Upper lobe of left lung (tissue), 6 donors: ENCODE measurements at regions not wholly inside any gene's neighbourhood (a gene's known extent, or its start where the extent isn't known, plus 50 kb on each side); places are given as distances from the start of the nearest gene placed in this dataset.

Experiments used
- ATAC-seq, 2 donors: fragments of 200-7000 bp; cut with Tn5 transposase; one replicate each; pipeline ENCODE4 v1.9.1; 2022; ENCODE audit warnings: mild to moderate bottlenecking in 2 of 2, moderate library complexity in 2 of 2; ENCODE audit not compliant: low FRiP score in 2 of 2
- DNase-seq, 2 donors: peaks; one replicate each; pipeline ENCODE4 v3.0.0-alpha.2; 2019 to 2020
- H3K27ac ChIP-seq, 4 donors: fragments of 200-600 bp; sonication (generic); one replicate each; pipeline ENCODE4 v1.5.1; 2016 to 2019
- H3K27me3 ChIP-seq, 4 donors: fragments of 200-600 bp; sonication (generic); one replicate each; pipeline ENCODE4 v1.5.1; 2017 to 2019
- H3K36me3 ChIP-seq, 4 donors: fragments of 200-600 bp; sonication (generic); one replicate each; pipeline ENCODE4 v1.5.1; 2016 to 2019
- H3K4me1 ChIP-seq, 4 donors: fragments of 200-600 bp; sonication (generic); one replicate each; pipeline ENCODE4 v1.5.1; 2018 to 2019
- H3K4me3 ChIP-seq, 4 donors: fragments of 200-600 bp; sonication (generic); one replicate each; pipeline ENCODE4 v1.5.1; 2017 to 2019; ENCODE audit warnings: mild to moderate bottlenecking in 2 of 4, moderate library complexity in 1 of 4
- H3K9me3 ChIP-seq, 4 donors: fragments of 200-600 bp; sonication (generic); one replicate each; pipeline ENCODE4 v1.5.1; 2018 to 2019
- EP300 ChIP-seq, 4 donors: sonication (generic); formaldehyde crosslinking; IDR thresholded peaks; one replicate each; pipeline ENCODE4 v1.5.1; 2017; ENCODE audit warnings: antibody characterized with exemption in 4 of 4, control low read depth in 2 of 4
- POLR2A ChIP-seq, 4 donors: fragments of 450-650 bp; IDR thresholded peaks; one replicate each; pipeline ENCODE4 v1.5.1; 2016 to 2017; ENCODE audit warnings: antibody characterized with exemption in 4 of 4, mild to moderate bottlenecking in 2 of 4
- POLR2AphosphoS5 ChIP-seq, 2 donors: sonication (generic); formaldehyde crosslinking; IDR thresholded peaks; one replicate each; pipeline ENCODE4 v1.5.1; 2017; ENCODE audit warnings: antibody characterized with exemption in 2 of 2
- WGBS, 2 donors: methylation state at CpG; one replicate each; pipeline ENCODE4 v1.1.5; 2017 to 2018; 5-methylcytosine and 5-hydroxymethylcytosine counted together
- TF ChIP-seq, protein P1 (sequence below), 6 experiments: fragments of 450-650 bp in 4 of 6; fragments of 200-600 bp in 2 of 6; sonication (generic) in 2 of 6; IDR thresholded peaks; one replicate each; pipeline ENCODE4 v1.5.1; 2016 to 2019; ENCODE audit warnings: antibody characterized with exemption in 6 of 6
- donor health status: DM: no; HTN: no; CAD: no; lungs with moderate emphysema.
- donor health status: DM: no; HTN: yes; CAD: no; lungs with severe emphysema.

- no peak for TF ChIP-seq POLR2AphosphoS5 (IDR thresholded peaks at IDR 0.05)
- no peak for TF ChIP-seq EP300 (IDR thresholded peaks at IDR 0.05)
- TF ChIP-seq POLR2A (IDR thresholded peaks at IDR 0.05): no peak
- TF ChIP-seq, protein P1, sequence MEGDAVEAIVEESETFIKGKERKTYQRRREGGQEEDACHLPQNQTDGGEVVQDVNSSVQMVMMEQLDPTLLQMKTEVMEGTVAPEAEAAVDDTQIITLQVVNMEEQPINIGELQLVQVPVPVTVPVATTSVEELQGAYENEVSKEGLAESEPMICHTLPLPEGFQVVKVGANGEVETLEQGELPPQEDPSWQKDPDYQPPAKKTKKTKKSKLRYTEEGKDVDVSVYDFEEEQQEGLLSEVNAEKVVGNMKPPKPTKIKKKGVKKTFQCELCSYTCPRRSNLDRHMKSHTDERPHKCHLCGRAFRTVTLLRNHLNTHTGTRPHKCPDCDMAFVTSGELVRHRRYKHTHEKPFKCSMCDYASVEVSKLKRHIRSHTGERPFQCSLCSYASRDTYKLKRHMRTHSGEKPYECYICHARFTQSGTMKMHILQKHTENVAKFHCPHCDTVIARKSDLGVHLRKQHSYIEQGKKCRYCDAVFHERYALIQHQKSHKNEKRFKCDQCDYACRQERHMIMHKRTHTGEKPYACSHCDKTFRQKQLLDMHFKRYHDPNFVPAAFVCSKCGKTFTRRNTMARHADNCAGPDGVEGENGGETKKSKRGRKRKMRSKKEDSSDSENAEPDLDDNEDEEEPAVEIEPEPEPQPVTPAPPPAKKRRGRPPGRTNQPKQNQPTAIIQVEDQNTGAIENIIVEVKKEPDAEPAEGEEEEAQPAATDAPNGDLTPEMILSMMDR (IDR thresholded peaks at IDR 0.05): no peak
- DNase-seq (no peak), ATAC-seq (no peak)
- Histone ChIP-seq H3K27ac (no peak overlapping the region), H3K4me1 (no peaks in the 10 kb centered on the region), H3K9me3 (peaks cover 0 to 2% (median 0%) of the 10 kb centered on the region in 4 donors), H3K36me3 (no peaks in the 10 kb centered on the region), H3K4me3 (no peak overlapping the region), H3K27me3 (no peaks in the 10 kb centered on the region)
- WGBS, 2 donors: 57 to 76% methylated on average over 5 of the region's 5 CpGs
Measured at GRCh38 chr6:23202207-23202606, 632.8 kb downstream of the HDGFL1 start.

- WGBS, 2 donors: 42 to 44% methylated on average over 2 of the region's 2 CpGs
- no peak overlapping the region for H3K27ac ChIP-seq
- peaks cover 0 to 6% (median 3%) of the 10 kb centered on the region in 4 donors for H3K9me3 ChIP-seq
- no peak for DNase-seq
- H3K4me1 ChIP-seq: no peaks in the 10 kb centered on the region
- no peaks in the 10 kb centered on the region for H3K27me3 ChIP-seq
- TF ChIP-seq EP300 (IDR thresholded peaks at IDR 0.05): no peak
- TF ChIP-seq POLR2A (IDR thresholded peaks at IDR 0.05): no peak
- TF ChIP-seq, protein P1 (IDR thresholded peaks at IDR 0.05): no peak
- TF ChIP-seq POLR2AphosphoS5 (IDR thresholded peaks at IDR 0.05): no peak
- ATAC-seq: no peak
- H3K36me3 ChIP-seq: no peaks in the 10 kb centered on the region
- H3K4me3 ChIP-seq: no peak overlapping the region
Measured at GRCh38 chr6:23212398-23212797, 643.0 kb downstream of the HDGFL1 start.

GRCh38 chr6:23213193-23213592 is 643.8 kb downstream of the HDGFL1 start:
- WGBS, 2 donors: 70 to 75% methylated on average over 1 of the region's 1 CpG
- H3K4me1 ChIP-seq: no peaks in the 10 kb centered on the region
- H3K36me3 ChIP-seq: no peaks in the 10 kb centered on the region
- H3K4me3 ChIP-seq: no peak overlapping the region
- no peak for DNase-seq
- H3K27ac ChIP-seq: no peak overlapping the region
- H3K9me3 ChIP-seq: peaks cover 0 to 6% (median 0%) of the 10 kb centered on the region in 4 donors
- H3K27me3 ChIP-seq: no peaks in the 10 kb centered on the region
- ATAC-seq: no peak
- TF ChIP-seq POLR2AphosphoS5 (IDR thresholded peaks at IDR 0.05) (no peak), EP300 (IDR thresholded peaks at IDR 0.05) (no peak), POLR2A (IDR thresholded peaks at IDR 0.05) (no peak)
- TF ChIP-seq, protein P1 (IDR thresholded peaks at IDR 0.05): no peak

- H3K36me3 ChIP-seq: no peaks in the 10 kb centered on the region
- no peaks in the 10 kb centered on the region for H3K27me3 ChIP-seq
- ATAC-seq (no peak), DNase-seq (no peak)
- H3K4me3 ChIP-seq: no peak overlapping the region
- H3K27ac ChIP-seq: no peak overlapping the region
- no peaks in the 10 kb centered on the region for H3K4me1 ChIP-seq
- TF ChIP-seq POLR2A (IDR thresholded peaks at IDR 0.05): no peak
- no peak for TF ChIP-seq EP300 (IDR thresholded peaks at IDR 0.05)
- TF ChIP-seq, protein P1 (IDR thresholded peaks at IDR 0.05): no peak
- no peak for TF ChIP-seq POLR2AphosphoS5 (IDR thresholded peaks at IDR 0.05)
- H3K9me3 ChIP-seq: peaks cover 0 to 6% (median 0%) of the 10 kb centered on the region in 4 donors
Measured at GRCh38 chr6:23213651-23214050, 644.3 kb downstream of the HDGFL1 start.

- Histone ChIP-seq H3K27ac (no peak overlapping the region), H3K27me3 (no peaks in the 10 kb centered on the region), H3K36me3 (no peaks in the 10 kb centered on the region), H3K9me3 (no peaks in the 10 kb centered on the region), H3K4me1 (no peaks in the 10 kb centered on the region), H3K4me3 (no peak overlapping the region)
- ATAC-seq (no peak), DNase-seq (no peak)
- TF ChIP-seq, protein P1 (IDR thresholded peaks at IDR 0.05): no peak
- TF ChIP-seq POLR2A (IDR thresholded peaks at IDR 0.05): no peak
- no peak for TF ChIP-seq EP300 (IDR thresholded peaks at IDR 0.05)
- TF ChIP-seq POLR2AphosphoS5 (IDR thresholded peaks at IDR 0.05): no peak
- 19 to 22% methylated on average over 1 of the region's 1 CpG for WGBS, 2 donors
Measured at GRCh38 chr6:23218751-23219150, 649.4 kb downstream of the HDGFL1 start.
